ENCODE measurements at regions not wholly inside any gene's neighbourhood (a gene's known extent, or its start where the extent isn't known, plus 50 kb on each side); places are given as distances from the start of the nearest gene placed in this dataset.

DNA sequence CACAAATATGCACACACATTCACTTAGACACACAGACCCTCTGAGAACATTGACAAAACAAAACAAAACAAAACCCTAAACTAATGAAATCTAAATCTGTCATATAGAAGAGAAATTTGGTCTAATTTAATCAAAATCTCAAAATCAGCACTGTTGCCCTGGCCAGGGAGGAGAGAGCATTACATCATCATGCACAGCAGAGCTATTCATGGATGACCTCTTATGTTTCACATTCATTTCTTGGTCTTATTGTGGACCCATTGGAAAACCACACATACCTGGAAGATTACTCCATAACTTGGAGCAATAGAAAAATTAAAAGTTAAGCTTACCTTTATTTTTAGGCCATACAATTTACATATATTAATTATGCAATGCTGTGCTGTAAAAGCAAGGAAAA is 1223.6 kb upstream of the GJE1 start:
- POLR2A ChIA-PET: no interaction called here

DNA sequence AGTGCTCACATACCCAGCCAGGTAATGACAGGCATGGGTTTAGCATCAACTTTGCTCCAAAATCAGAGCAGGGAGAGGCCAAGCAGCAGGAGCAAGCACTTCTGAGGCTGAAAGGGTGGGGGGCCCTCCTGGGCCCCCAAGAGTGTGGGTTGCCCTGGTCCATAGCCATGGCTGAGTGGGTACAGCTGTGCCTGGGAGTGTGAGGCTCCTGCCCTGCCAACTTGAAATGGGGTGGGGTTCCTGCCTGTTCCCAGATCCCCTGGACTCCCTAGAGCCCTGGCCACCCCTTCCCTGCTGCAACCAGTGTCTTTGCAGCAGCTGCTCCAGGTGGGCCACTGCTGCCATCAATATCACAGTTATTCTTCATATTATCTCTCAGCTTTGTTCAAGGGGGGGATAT is 1224.2 kb upstream of the GJE1 start:
- ChIA-PET POLR2A (no interaction called here), CTCF (no interaction called here)
- H3K27me3 Mint-ChIP-seq: no peaks in the 10 kb centered on the region
- no peaks in the 10 kb centered on the region for H3K36me3 Mint-ChIP-seq (ENCODE audit: low read depth)
- H3K9me3 Mint-ChIP-seq: no peaks in the 10 kb centered on the region
- H3K27ac Mint-ChIP-seq: no peak overlapping the region
- no peak for DNase-seq
- H3K4me3 Mint-ChIP-seq: no peak overlapping the region
- no peaks in the 10 kb centered on the region for H3K4me1 Mint-ChIP-seq

More for the DNA sequence above, 1223.6 kb upstream of the GJE1 start:
- CTCF ChIA-PET: no interaction called here
- no peak for DNase-seq
- Mint-ChIP-seq H3K36me3 (ENCODE audit: low read depth) (no peaks in the 10 kb centered on the region), H3K27ac (no peak overlapping the region), H3K4me1 (no peaks in the 10 kb centered on the region), H3K27me3 (no peaks in the 10 kb centered on the region), H3K9me3 (no peaks in the 10 kb centered on the region), H3K4me3 (no peak overlapping the region)

DNA sequence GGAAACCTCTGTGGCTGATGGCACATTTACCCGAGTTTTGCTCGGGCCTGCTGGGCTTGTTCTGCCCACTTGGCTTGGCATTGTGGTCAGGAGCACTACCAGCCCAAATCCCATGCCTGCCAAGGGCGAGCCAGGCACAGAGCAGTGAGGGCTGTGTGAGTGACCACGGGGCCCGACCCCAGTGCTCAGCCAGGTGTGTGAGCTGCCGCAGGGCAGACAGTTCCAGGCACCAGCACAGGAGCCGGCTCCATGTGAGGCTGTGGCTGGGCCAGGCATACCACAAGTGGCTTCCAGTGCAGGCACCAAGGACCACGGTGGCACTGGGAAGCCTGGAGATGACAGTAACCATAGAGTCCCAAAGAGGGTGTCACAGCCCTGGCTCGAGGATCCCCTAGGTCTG is 1225.5 kb upstream of the GJE1 start:
- Mint-ChIP-seq H3K27me3 (no peaks in the 10 kb centered on the region), H3K36me3 (ENCODE audit: low read depth) (no peaks in the 10 kb centered on the region), H3K27ac (no peak overlapping the region), H3K4me3 (no peak overlapping the region), H3K4me1 (no peaks in the 10 kb centered on the region), H3K9me3 (no peaks in the 10 kb centered on the region)
- ChIA-PET CTCF (no interaction called here), POLR2A (interaction anchor here (0.7 kb wide), 1 partner anchor 91 kb away, joined by 3 read pairs; no protein-coding TSS in a partner anchor)
- DNase-seq: no peak

DNA sequence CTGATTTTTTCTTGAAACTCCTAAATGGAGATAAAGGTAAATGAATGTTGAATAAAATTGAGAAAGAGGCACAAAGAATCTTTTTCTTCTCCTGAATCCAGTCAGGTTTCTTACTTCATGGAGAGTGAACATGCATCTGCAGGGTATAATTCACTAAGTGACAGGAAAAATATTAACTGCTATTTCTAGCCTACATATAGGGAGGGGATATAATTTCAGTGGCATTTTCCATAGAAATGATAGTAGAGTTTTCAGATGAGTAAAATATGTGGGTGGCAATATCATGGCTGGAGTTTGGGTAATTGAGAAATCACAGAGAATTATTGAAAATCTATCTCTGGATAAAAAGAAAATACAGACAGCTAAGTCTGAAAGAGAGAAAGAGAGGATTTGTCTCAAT is 1227.0 kb upstream of the GJE1 start:
- H3K4me1 Mint-ChIP-seq: no peaks in the 10 kb centered on the region
- no peak for DNase-seq
- H3K9me3 Mint-ChIP-seq: no peaks in the 10 kb centered on the region
- H3K36me3 Mint-ChIP-seq (ENCODE audit: low read depth): no peaks in the 10 kb centered on the region
- CTCF ChIA-PET: no interaction called here
- no peak overlapping the region for H3K4me3 Mint-ChIP-seq
- POLR2A ChIA-PET: no interaction called here
- no peak overlapping the region for H3K27ac Mint-ChIP-seq
- peaks cover 1% of the 10 kb centered on the region for H3K27me3 Mint-ChIP-seq

DNA sequence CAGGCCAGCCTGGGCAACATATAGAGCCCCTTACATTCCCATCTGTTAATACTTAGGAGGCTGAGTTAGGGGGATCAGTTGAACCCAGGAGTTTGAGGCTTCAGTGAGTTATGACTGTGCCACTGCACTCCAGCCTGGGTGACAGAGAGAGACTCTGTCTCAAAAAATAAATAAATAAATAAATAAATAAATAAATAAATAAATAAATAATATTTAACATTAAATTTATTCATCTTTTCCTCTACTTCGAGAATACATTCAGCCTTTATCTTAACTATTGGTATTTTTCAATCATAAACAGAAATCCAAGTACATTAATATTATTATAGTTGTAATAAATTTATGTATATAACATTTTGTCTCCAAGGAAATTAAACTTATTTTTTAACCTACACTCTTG is 1227.7 kb upstream of the GJE1 start:
- H3K36me3 Mint-ChIP-seq (ENCODE audit: low read depth): no peaks in the 10 kb centered on the region
- DNase-seq: no peak
- H3K27ac Mint-ChIP-seq: no peak overlapping the region
- no peaks in the 10 kb centered on the region for H3K4me1 Mint-ChIP-seq
- no peak overlapping the region for H3K4me3 Mint-ChIP-seq
- POLR2A ChIA-PET: no interaction called here
- H3K9me3 Mint-ChIP-seq: no peaks in the 10 kb centered on the region
- CTCF ChIA-PET: interaction anchor here (0.6 kb wide), 1 partner anchor 398 kb away, joined by 3 read pairs; no protein-coding TSS in a partner anchor
- H3K27me3 Mint-ChIP-seq: peaks cover 1% of the 10 kb centered on the region

DNA sequence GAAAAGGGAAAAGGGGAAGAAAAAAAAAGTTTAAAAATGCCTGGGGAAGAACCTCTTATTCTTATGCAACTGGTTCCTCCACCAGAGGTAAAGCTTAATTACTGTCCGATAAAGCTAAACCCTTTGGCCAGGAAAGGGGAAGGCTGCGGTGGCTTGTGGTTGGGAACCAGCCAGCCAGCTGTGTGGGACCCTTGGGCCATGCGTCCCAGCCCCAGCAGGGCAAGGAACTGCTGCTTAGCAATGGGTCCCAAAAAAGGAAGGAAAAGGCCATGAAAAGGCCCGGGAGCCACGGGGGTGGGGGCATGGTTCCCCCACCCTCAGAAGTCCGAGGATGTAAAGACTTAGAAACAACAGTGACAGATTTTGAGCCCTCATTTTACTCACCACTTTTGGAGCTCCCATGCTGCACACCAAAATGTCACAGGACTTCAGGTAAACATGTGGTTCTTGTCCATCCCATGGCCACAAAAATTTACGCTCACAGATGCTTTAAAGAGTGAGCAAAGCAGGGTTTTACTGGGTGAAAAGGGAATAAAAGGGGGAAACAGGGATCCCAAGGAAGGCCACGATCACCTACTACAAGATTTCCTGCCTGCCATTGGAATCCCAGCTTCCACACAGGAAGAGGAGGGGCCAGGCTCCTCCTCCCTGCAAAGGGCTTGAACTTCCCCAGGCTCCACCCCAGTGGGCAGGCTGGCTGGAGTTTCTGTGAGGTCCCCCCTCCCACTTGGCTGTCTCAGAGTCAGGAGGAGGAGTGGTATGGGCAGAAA is 1234.7 kb upstream of the GJE1 start:
- Mint-ChIP-seq H3K27ac (no peak overlapping the region), H3K9me3 (no peaks in the 10 kb centered on the region), H3K4me3 (no peak overlapping the region), H3K27me3 (peaks cover 1% of the 10 kb centered on the region), H3K36me3 (ENCODE audit: low read depth) (no peaks in the 10 kb centered on the region), H3K4me1 (no peaks in the 10 kb centered on the region)
- ChIA-PET CTCF (no interaction called here), POLR2A (no interaction called here)
- DNase-seq: no peak

DNA sequence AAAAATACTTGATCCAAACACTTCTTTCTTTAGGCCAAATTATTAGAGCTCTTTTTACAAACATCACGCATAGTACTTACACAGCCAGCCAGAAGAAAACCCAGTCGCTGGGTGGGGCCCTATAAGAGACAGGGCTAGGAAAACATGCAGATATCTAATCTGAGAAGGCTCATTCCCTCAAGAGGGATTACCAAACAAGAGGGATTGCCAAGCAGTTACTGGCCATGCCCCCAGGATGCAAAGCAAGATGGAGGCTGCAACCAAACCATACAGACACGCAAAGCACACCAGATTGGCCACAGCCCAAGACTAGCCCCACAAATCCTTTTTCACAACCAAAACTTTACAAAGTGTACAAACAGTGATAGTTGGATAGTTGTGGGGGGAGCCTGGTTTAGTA is 1235.4 kb upstream of the GJE1 start:
- no peaks in the 10 kb centered on the region for H3K36me3 Mint-ChIP-seq (ENCODE audit: low read depth)
- no peak for DNase-seq
- POLR2A ChIA-PET: no interaction called here
- CTCF ChIA-PET: no interaction called here
- H3K4me1 Mint-ChIP-seq: no peaks in the 10 kb centered on the region
- H3K4me3 Mint-ChIP-seq: no peak overlapping the region
- no peaks in the 10 kb centered on the region for H3K9me3 Mint-ChIP-seq
- no peak overlapping the region for H3K27ac Mint-ChIP-seq
- peaks cover 1% of the 10 kb centered on the region for H3K27me3 Mint-ChIP-seq

DNA sequence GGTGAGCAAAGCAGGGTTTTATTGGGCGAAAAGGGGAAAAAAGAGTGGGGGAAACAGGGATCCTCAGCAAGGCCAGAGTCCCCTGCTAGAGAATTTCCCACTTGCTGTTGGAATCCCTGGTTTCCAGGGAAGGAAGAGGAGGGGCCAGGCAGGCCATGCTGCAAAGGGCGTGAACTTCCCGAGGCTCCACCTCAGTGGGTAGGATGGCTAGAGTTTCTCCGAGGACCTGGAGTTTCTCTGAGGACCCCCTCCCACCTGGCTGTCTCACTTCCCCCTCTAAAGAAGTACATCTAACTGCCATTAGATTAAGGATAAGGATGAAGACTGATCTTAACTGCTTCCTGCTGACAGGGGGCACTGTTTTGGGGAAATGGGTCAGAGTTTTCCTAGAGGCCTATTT is 1239.3 kb upstream of the GJE1 start:
- H3K27me3 Mint-ChIP-seq: no peaks in the 10 kb centered on the region
- no peaks in the 10 kb centered on the region for H3K36me3 Mint-ChIP-seq (ENCODE audit: low read depth)

DNA sequence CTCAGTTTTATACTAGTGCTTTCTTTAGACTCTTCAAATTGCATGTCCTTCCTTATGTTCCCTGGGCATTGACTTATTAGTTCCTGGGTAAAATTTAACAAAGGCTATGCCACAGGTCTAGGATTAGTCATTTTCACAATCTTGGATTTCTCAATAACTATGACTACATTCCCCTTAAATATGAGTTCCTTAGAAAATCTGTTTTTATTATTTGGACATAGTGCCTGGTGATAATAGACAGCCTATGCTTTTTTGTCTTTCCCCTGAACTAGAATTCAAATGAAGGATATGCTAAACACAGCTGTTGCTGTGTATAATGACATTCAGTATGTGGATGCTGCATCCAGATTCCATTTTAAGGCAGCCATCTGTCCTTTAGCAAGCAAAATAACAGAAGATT is 1252.8 kb upstream of the GJE1 start:
- POLR2A ChIA-PET: no interaction called here
- Mint-ChIP-seq H3K4me3 (no peak overlapping the region), H3K36me3 (ENCODE audit: low read depth) (no peaks in the 10 kb centered on the region), H3K27ac (no peak overlapping the region), H3K27me3 (no peaks in the 10 kb centered on the region), H3K4me1 (no peaks in the 10 kb centered on the region), H3K9me3 (peaks cover 2% of the 10 kb centered on the region)
- CTCF ChIA-PET: no interaction called here
- no peak for DNase-seq

More for the DNA sequence above, 1239.3 kb upstream of the GJE1 start:
- no peak overlapping the region for H3K27ac Mint-ChIP-seq
- H3K4me1 Mint-ChIP-seq: no peaks in the 10 kb centered on the region
- ChIA-PET POLR2A (no interaction called here), CTCF (no interaction called here)
- H3K9me3 Mint-ChIP-seq: no peaks in the 10 kb centered on the region
- H3K4me3 Mint-ChIP-seq: no peak overlapping the region
- DNase-seq: no peak

DNA sequence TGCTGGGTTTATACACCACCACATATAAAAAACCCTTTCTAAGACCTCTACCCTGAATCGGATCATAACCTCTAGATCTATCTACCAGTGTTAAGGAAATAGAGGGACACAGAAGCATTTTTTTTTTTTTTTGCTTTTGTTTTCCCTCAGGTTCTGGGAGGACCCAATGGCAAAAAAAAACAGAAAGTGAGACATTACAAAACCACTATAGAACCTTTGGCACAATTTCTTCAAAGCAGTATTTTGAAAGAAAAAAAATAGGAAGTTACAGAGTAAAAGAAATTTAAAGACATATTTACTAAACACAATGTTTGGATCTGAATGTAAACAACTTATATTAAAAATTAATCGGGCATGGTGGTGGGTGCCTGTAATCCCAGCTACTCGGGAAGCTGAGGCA is 1258.7 kb upstream of the GJE1 start:
- no peaks in the 10 kb centered on the region for H3K27me3 Mint-ChIP-seq
- no peaks in the 10 kb centered on the region for H3K4me1 Mint-ChIP-seq
- CTCF ChIA-PET: no interaction called here

DNA sequence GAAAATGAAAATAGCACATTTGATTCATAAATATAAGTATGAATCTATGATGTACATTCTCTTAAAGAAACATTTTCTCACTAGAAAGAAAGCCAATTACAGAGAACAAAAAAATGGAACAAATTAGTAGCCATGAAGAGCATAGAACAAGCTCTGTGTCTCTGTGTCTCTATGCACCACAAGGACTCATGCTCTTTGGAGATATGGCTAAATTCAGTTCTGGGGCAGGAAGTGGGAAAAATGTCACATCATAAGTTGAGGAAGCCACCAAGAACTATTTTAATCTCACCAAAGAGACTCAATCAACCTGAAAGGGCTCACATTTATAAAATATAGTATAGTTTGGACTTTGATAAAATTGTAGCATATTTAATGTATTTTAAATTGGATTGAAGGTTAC is 1259.8 kb upstream of the GJE1 start:
- H3K27me3 Mint-ChIP-seq: no peaks in the 10 kb centered on the region
- no peak overlapping the region for H3K27ac Mint-ChIP-seq
- H3K4me1 Mint-ChIP-seq: no peaks in the 10 kb centered on the region
- no peak overlapping the region for H3K4me3 Mint-ChIP-seq
- DNase-seq: no peak
- H3K36me3 Mint-ChIP-seq (ENCODE audit: low read depth): no peaks in the 10 kb centered on the region
- ChIA-PET POLR2A (no interaction called here), CTCF (no interaction called here)
- H3K9me3 Mint-ChIP-seq: peaks cover 4% of the 10 kb centered on the region

More for the DNA sequence above, 1258.7 kb upstream of the GJE1 start:
- POLR2A ChIA-PET: no interaction called here
- Mint-ChIP-seq H3K27ac (no peak overlapping the region), H3K36me3 (ENCODE audit: low read depth) (no peaks in the 10 kb centered on the region), H3K4me3 (no peak overlapping the region), H3K9me3 (no peaks in the 10 kb centered on the region)
- no peak for DNase-seq

DNA sequence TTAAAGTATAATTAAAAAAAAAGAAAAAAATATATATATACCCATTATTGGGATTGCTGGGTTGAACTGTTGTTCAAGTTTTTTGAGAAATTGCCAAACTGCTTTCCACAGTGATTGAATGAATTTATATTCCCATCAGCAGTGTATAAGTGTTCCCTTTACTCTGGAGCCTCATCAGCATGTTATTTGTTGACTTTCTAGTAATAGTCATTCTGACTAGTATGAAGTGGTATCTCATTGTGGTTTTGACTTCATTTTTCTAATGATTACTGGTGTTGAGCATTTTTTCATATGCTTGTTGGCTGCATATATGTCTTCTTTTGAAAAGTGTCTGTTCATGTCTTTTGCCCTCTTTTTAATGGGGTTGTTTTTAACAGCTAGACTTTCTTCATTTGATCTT is 1260.8 kb upstream of the GJE1 start:
- no peak overlapping the region for H3K4me3 Mint-ChIP-seq
- no peak overlapping the region for H3K27ac Mint-ChIP-seq
- no peaks in the 10 kb centered on the region for H3K27me3 Mint-ChIP-seq
- POLR2A ChIA-PET: no interaction called here
- peaks cover 4% of the 10 kb centered on the region for H3K9me3 Mint-ChIP-seq
- CTCF ChIA-PET: no interaction called here
- H3K36me3 Mint-ChIP-seq (ENCODE audit: low read depth): no peaks in the 10 kb centered on the region
- H3K4me1 Mint-ChIP-seq: no peaks in the 10 kb centered on the region
- DNase-seq: no peak

DNA sequence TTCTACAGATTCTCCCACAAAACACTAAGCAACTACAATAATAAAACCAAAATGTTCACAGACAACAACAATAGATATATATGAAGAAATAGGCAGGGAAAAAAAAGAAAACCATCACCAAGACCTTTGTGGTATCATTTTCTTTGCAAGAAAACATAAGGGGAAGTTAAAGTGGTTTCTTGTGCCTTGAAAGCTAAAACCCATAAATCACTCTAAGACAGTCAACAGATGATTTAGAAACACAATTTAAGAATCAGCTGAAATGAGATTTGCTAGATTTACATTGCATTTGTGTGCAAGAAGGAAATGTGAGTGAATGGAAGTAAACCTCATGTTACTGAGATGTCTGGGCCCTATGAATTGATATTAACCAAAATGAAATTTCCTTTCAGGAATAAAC is 1265.4 kb upstream of the GJE1 start:
- H3K36me3 Mint-ChIP-seq (ENCODE audit: low read depth): no peaks in the 10 kb centered on the region
- H3K27me3 Mint-ChIP-seq: no peaks in the 10 kb centered on the region
- POLR2A ChIA-PET: no interaction called here
- H3K4me1 Mint-ChIP-seq: no peaks in the 10 kb centered on the region
- H3K4me3 Mint-ChIP-seq: no peak overlapping the region
- H3K9me3 Mint-ChIP-seq: peaks cover 4% of the 10 kb centered on the region
- DNase-seq: no peak
- CTCF ChIA-PET: no interaction called here
- H3K27ac Mint-ChIP-seq: no peak overlapping the region

DNA sequence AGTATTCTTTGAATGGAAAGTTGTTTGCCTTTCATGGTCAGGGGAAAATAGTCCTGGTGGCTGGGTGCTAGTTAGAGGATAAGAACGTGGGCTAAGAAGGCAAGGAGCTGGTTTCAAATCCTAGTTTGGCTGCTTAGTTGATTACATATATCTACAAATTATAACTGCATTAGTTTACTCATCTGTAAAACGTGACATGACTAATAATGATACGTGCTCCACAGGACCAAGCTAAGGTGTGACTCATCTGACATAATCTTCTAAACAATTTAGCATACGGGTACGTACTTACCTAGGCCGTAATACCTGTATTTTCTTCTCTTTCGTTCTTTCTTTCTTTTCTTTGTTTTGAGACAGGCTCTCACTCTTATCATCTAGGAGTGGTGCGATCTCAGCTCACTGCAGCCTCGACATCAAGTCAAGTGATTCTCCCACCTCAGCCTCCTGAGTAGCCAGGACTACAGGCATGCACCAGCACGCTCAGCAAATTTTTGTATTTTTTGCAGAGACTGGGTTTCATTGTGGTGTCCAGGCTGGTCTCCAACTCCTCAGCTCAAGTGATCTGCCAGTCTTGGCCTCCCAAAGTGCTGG is 1274.2 kb upstream of the GJE1 start:
- POLR2A ChIA-PET: no interaction called here
- Mint-ChIP-seq H3K27me3 (no peaks in the 10 kb centered on the region), H3K9me3 (no peaks in the 10 kb centered on the region), H3K27ac (no peak overlapping the region), H3K36me3 (ENCODE audit: low read depth) (no peaks in the 10 kb centered on the region), H3K4me3 (no peak overlapping the region), H3K4me1 (no peaks in the 10 kb centered on the region)
- no peak for DNase-seq
- CTCF ChIA-PET: no interaction called here

Data from activated CD4-positive, alpha-beta T cell treated with anti-CD3 and anti-CD28 coated beads, Interleukin-2, amount 10 ng/mL, durations not matched to agents 7 days and 5 days (primary cell).